NCI-H1436 treated with DMSO at 0.1 percent for 48 hours (cell line): ENCODE measurements at regions not wholly inside any gene's neighbourhood (a gene's known extent, or its start where the extent isn't known, plus 50 kb on each side); places are given as distances from the start of the nearest gene placed in this dataset.
A peak's percentile ranks its signal among the peaks of the same experiment; 100 is the strongest.
"Not testable (repeated sequence)": the region's sequence is repeated elsewhere in the genome, so short reads cannot be mapped to it uniquely, and the experiment has no call there.

Experiments used
- DNase-seq: peaks from one replicate; lab custom pipeline; 2025; lab: John Stamatoyannopoulos, UW

- DNase-seq: no peak
These were observed 85.1 kb downstream of the GNL3L start for GRCh38 chrX:54615109-54615508.

GRCh38 chrX:54633641-54634040 lies 103.6 kb downstream of the GNL3L start:
- no peak for DNase-seq

GRCh38 chrX:54639018-54639345 lies 109.0 kb downstream of the GNL3L start:
- DNase-seq: no peak

- peak; percentile 80 for DNase-seq
These were observed 109.5 kb downstream of the GNL3L start for GRCh38 chrX:54639346-54640102.

GRCh38 chrX:54640103-54640690 lies 110.2 kb downstream of the GNL3L start:
- no peak for DNase-seq

DNA sequence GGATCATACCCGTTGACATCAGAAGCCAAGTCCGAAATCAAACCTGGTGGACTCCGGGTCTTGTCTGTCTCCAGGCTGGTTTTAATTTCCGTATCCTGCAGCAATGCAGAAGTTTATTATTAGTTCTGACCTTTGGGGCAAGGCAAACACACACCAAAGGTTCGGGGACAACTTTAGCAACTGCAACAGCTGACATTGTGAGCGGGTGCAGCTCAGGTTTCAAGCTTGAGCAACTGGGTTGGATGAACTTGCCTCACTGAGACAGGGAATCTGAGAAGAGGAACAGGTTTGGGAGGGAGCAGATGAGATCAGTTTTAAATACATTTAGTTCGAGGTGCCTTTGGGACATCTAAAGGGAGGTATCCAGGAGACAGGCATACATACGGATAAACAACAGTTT lies 110.7 kb downstream of the GNL3L start:
- DNase-seq: no peak

- DNase-seq: no peak
These were observed 111.5 kb downstream of the GNL3L start for GRCh38 chrX:54641530-54641929.

DNA sequence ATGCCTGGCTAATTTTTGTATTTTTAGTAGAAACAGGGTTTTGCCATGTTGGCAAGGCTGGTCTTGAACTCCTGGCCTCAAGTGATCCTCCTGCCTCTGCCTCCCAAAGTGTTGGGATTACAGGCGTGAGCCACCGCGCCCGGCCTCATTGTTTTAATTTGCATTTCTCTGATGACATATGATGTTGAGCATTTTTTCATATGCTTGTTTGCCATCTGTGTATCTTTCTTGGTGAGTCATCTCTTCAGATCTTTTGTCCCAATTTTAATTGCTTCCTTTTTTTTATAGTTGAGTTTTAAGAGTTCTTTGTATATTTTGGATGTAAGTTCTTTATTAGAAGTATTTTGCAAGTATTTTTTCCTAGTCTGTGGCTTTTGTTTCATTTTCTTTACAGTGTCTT lies 117.6 kb downstream of the GNL3L start:
- not testable (repeated sequence) for DNase-seq

GRCh38 chrX:54659547-54659946 lies 129.5 kb downstream of the GNL3L start:
- DNase-seq: no peak

DNA sequence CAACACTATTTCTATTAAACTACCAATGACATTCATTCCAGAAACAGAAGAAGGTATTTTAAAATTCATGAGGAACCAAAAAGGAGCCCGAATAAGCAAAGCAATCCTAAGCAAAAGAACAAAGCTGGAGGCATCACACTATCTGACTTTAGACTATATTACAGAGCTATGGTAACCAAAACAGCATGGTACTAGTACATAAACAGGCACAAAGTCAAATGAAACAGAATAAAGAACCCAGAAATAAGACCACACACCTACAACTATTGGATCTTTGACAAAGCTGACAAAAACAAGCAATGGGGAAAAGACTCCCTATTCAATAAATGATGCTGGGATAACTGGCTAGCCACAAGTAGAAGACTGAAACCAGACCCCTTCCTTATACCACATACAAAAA lies 122.3 kb downstream of the ITIH6 start:
- no peak for DNase-seq

- no peak for DNase-seq
These were observed 102.8 kb downstream of the ITIH6 start for GRCh38 chrX:54695231-54695630.

- DNase-seq: no peak
These were observed 102.1 kb downstream of the ITIH6 start for GRCh38 chrX:54695816-54696487.
